SK-N-SH (cell line): ENCODE measurements at regions not wholly inside any gene's neighbourhood (a gene's known extent, or its start where the extent isn't known, plus 50 kb on each side); places are given as distances from the start of the nearest gene placed in this dataset.

ENCODE experiments used
- CTCF ChIP-seq: fragments of 200-600 bp; sonication (generic); IDR thresholded peaks from 2 replicates; pipeline ENCODE4 v1.6.1; 2017; ENCODE audit warnings: antibody characterized with exemption, mild to moderate bottlenecking, moderate library complexity
- FOXJ3 ChIP-seq: sonication (generic); formaldehyde crosslinking; IDR thresholded peaks from 2 replicates; pipeline ENCODE4 v1.5.1; 2020; ENCODE audit warnings: mild to moderate bottlenecking, missing genetic modification reagents
- GABPA ChIP-seq: IDR thresholded peaks from 2 replicates; pipeline ENCODE4 v1.4.0; 2012; ENCODE audit warnings: low read depth, mild to moderate bottlenecking
- MXI1 ChIP-seq: IDR thresholded peaks from 2 replicates; pipeline ENCODE4 v1.6.1; 2012; ENCODE audit warnings: mild to moderate bottlenecking, low read depth, low read length, improper control_type of control experiment
- NRF1 ChIP-seq: IDR thresholded peaks from 2 replicates; pipeline ENCODE4 v1.6.1; 2012; ENCODE audit warnings: low read depth, mild to moderate bottlenecking, low read length
- PBX3 ChIP-seq: IDR thresholded peaks from 2 replicates; pipeline ENCODE4; 2012
- POLR2AphosphoS5 ChIP-seq: IDR thresholded peaks from 2 replicates; pipeline ENCODE4 v1.6.1; 2012; ENCODE audit warnings: low read depth, low read length
- RAD21 ChIP-seq: IDR thresholded peaks from 2 replicates; pipeline ENCODE4 v1.6.1; 2012; ENCODE audit warnings: mild to moderate bottlenecking, low read length
- RFX5 ChIP-seq: IDR thresholded peaks from 2 replicates; pipeline ENCODE4 v1.6.1; 2012; ENCODE audit warnings: mild to moderate bottlenecking, improper control_type of control experiment, low read length
- SIN3A ChIP-seq: IDR thresholded peaks from 2 replicates; pipeline ENCODE4 v1.6.1; 2012; ENCODE audit warnings: low read depth, mild to moderate bottlenecking, low read length, moderate library complexity, borderline replicate concordance
- USF1 ChIP-seq: IDR thresholded peaks from 2 replicates; pipeline ENCODE4 v1.4.0; 2012; ENCODE audit warnings: low read depth, borderline replicate concordance

GRCh38 chr5:92644266-92644886, 936.6 kb downstream of the NR2F1-AS1 start:
- TF ChIP-seq GABPA (no peak), CTCF (no peak), RAD21 (no peak), USF1 (no peak), POLR2AphosphoS5 (no peak), RFX5 (no peak), SIN3A (no peak), MXI1 (no peak), NRF1 (no peak), PBX3 (no peak), FOXJ3 (CRISPR knock-in tag) (no peak)
